ENCODE measurements at regions not wholly inside any gene's neighbourhood (a gene's known extent, or its start where the extent isn't known, plus 50 kb on each side); places are given as distances from the start of the nearest gene placed in this dataset.
"Not testable (repeated sequence)": the region's sequence is repeated elsewhere in the genome, so short reads cannot be mapped to it uniquely, and the experiment has no call there.

- DNase-seq (ENCODE audit: low spot score), result no peak
- Histone ChIP-seq H3K4me1 (no peaks in the 10 kb centered on the region), H3K27me3 (no peaks in the 10 kb centered on the region), H3K36me3 (no peaks in the 10 kb centered on the region), H3K27ac (no peak overlapping the region), H3K4me3 (no peak overlapping the region), H3K9me3 (peaks cover 0 to 6% of the 10 kb centered on the region in 2 donors)
- no peak for TF ChIP-seq CTCF (IDR thresholded peaks at IDR 0.05)
Observed at GRCh38 chr3:177379045-177379444, 181.8 kb upstream of the TBL1XR1 start.

GRCh38 chr3:177381070-177381469 is 183.8 kb upstream of the TBL1XR1 start:
- peaks cover 0 to 6% of the 10 kb centered on the region in 2 donors for H3K9me3 ChIP-seq
- DNase-seq (ENCODE audit: low spot score), result no peak
- no peak for TF ChIP-seq CTCF (IDR thresholded peaks at IDR 0.05)
- no peaks in the 10 kb centered on the region for H3K4me1 ChIP-seq
- H3K4me3 ChIP-seq, result no peak overlapping the region
- no peak overlapping the region for H3K27ac ChIP-seq
- H3K27me3 ChIP-seq, result no peaks in the 10 kb centered on the region
- no peaks in the 10 kb centered on the region for H3K36me3 ChIP-seq

- Histone ChIP-seq H3K4me3 (no peak overlapping the region), H3K9me3 (peaks cover 0 to 6% of the 10 kb centered on the region in 2 donors), H3K36me3 (no peaks in the 10 kb centered on the region), H3K27me3 (no peaks in the 10 kb centered on the region), H3K4me1 (no peaks in the 10 kb centered on the region), H3K27ac (no peak overlapping the region)
- no peak for TF ChIP-seq CTCF (IDR thresholded peaks at IDR 0.05)
- no peak for DNase-seq (ENCODE audit: low spot score)
Observed at GRCh38 chr3:177382944-177383343, 185.7 kb upstream of the TBL1XR1 start.

- no peaks in the 10 kb centered on the region for H3K36me3 ChIP-seq
- no peak overlapping the region for H3K27ac ChIP-seq
- peaks cover 0 to 6% of the 10 kb centered on the region in 2 donors for H3K9me3 ChIP-seq
- no peaks in the 10 kb centered on the region for H3K4me1 ChIP-seq
- H3K4me3 ChIP-seq, result no peak overlapping the region
- H3K27me3 ChIP-seq, result no peaks in the 10 kb centered on the region
- no peak for DNase-seq (ENCODE audit: low spot score)
- no peak for TF ChIP-seq CTCF (IDR thresholded peaks at IDR 0.05)
Observed at GRCh38 chr3:177385186-177385585, 187.9 kb upstream of the TBL1XR1 start.

- no peak for TF ChIP-seq CTCF (IDR thresholded peaks at IDR 0.05)
- Histone ChIP-seq H3K27me3 (no peaks in the 10 kb centered on the region), H3K4me1 (no peaks in the 10 kb centered on the region), H3K27ac (no peak overlapping the region), H3K36me3 (no peaks in the 10 kb centered on the region), H3K4me3 (no peak overlapping the region), H3K9me3 (peaks cover 0 to 4% of the 10 kb centered on the region in 2 donors)
- DNase-seq (ENCODE audit: low spot score), result no peak
Observed at GRCh38 chr3:177385831-177386301, 188.6 kb upstream of the TBL1XR1 start.

GRCh38 chr3:177388209-177388608 is 190.9 kb upstream of the TBL1XR1 start:
- H3K4me1 ChIP-seq, result no peaks in the 10 kb centered on the region

GRCh38 chr3:177394231-177395024 is 197.1 kb upstream of the TBL1XR1 start:
- H3K9me3 ChIP-seq; H3K4me1 ChIP-seq; H3K27ac ChIP-seq; DNase-seq (ENCODE audit: low spot score); H3K36me3 ChIP-seq; H3K27me3 ChIP-seq: not testable (repeated sequence)
- H3K4me3 ChIP-seq, result peak overlapping the region in 1 of 2 donors; percentile 13

More at GRCh38 chr3:177388209-177388608, 190.9 kb upstream of the TBL1XR1 start:
- TF ChIP-seq CTCF (IDR thresholded peaks at IDR 0.05), result no peak
- H3K27me3 ChIP-seq, result no peaks in the 10 kb centered on the region
- DNase-seq (ENCODE audit: low spot score), result no peak
- no peaks in the 10 kb centered on the region for H3K36me3 ChIP-seq
- H3K4me3 ChIP-seq, result no peak overlapping the region
- H3K27ac ChIP-seq, result no peak overlapping the region
- H3K9me3 ChIP-seq, result no peaks in the 10 kb centered on the region
